OCI-LY3 (cell line): ENCODE measurements at regions not wholly inside any gene's neighbourhood (a gene's known extent, or its start where the extent isn't known, plus 50 kb on each side); places are given as distances from the start of the nearest gene placed in this dataset.
"Not testable (repeated sequence)": the region's sequence is repeated elsewhere in the genome, so short reads cannot be mapped to it uniquely, and the experiment has no call there.

Experiments
- H2AFZ ChIP-seq: fragments of 200-600, 300-600 bp; shearing (Covaris generic); 2 replicates; pipeline ENCODE4 v1.6.0; 2014; ENCODE audit warnings: antibody characterized with exemption, low read depth, low read length
- H3K27ac ChIP-seq: fragments of 200-600, 300-600 bp; sonication (generic); 2 replicates; pipeline ENCODE4 v1.5.1; 2014; ENCODE audit warnings: mild to moderate bottlenecking, low read length, moderate library complexity, mixed read lengths
- H3K27me3 ChIP-seq: fragments of 200-600, 300-600 bp; sonication (generic); 2 replicates; pipeline ENCODE4 v1.6.1; 2014; ENCODE audit warnings: low read depth, low read length, mixed read lengths
- H3K36me3 ChIP-seq: fragments of 200-600, 300-600 bp; sonication (generic); replicated peaks from 2 replicates; pipeline ENCODE3; 2014; ENCODE audit warnings: low read depth, low read length, mixed read lengths
- H3K4me1 ChIP-seq: fragments of 300-600, 200-600 bp; sonication (generic); 2 replicates; pipeline ENCODE4 v1.6.1; 2014; ENCODE audit warnings: low read length, mixed read lengths
- H3K4me2 ChIP-seq: fragments of 200-600, 300-600 bp; sonication (generic); 2 replicates; pipeline ENCODE4 v1.6.1; 2014; ENCODE audit warnings: low read length, mixed read lengths
- H3K4me3 ChIP-seq: fragments of 300-600, 200-600 bp; sonication (generic); 2 replicates; pipeline ENCODE4 v1.5.1; 2014; ENCODE audit warnings: antibody characterized with exemption, mild to moderate bottlenecking, low read length, moderate library complexity
- H3K79me2 ChIP-seq: fragments of 300-600, 200-600 bp; shearing (Covaris generic); 2 replicates; pipeline ENCODE4 v1.6.1; 2014; ENCODE audit warnings: mild to moderate bottlenecking, low read length, mixed read lengths
- H3K9ac ChIP-seq: fragments of 300-600, 200-600 bp; shearing (Covaris generic); 2 replicates; pipeline ENCODE4 v1.6.0; 2014; ENCODE audit warnings: mild to moderate bottlenecking, low read length, moderate library complexity
- H3K9me3 ChIP-seq: fragments of 200-600, 300-600 bp; shearing (Covaris generic); 2 replicates; pipeline ENCODE4 v1.6.1; 2014; ENCODE audit warnings: low read length, mixed read lengths; ENCODE audit not compliant: insufficient read depth
- H4K20me1 ChIP-seq: fragments of 200-600, 300-600 bp; sonication (generic); 2 replicates; pipeline ENCODE4 v1.6.1; 2016; ENCODE audit warnings: low read length, mixed read lengths; ENCODE audit not compliant: insufficient read depth
- CTCF ChIP-seq: fragments of 200-600, 300-600 bp; sonication (generic); IDR thresholded peaks from 2 replicates; pipeline ENCODE4 v1.5.1; 2014; ENCODE audit warnings: antibody characterized with exemption, low read length, low read depth
- EZH2phosphoT487 ChIP-seq: fragments of 200-600 bp; shearing (Covaris generic); IDR thresholded peaks from 2 replicates; pipeline ENCODE4 v1.6.1; 2018; ENCODE audit warnings: antibody characterized with exemption, mixed run types, low read depth

GRCh38 chr5:152477536-152477935 lies 72.5 kb upstream of the NMUR2 start:
- H3K36me3 ChIP-seq = no peaks in the 10 kb centered on the region
- H3K4me2 ChIP-seq = no peak overlapping the region
- H3K79me2 ChIP-seq = no peaks in the 10 kb centered on the region
- H4K20me1 ChIP-seq = no peaks in the 10 kb centered on the region
- TF ChIP-seq CTCF (no peak), EZH2phosphoT487 (no peak)
- no peak overlapping the region for H3K4me3 ChIP-seq
- no peak overlapping the region for H2AFZ ChIP-seq
- no peak overlapping the region for H3K9ac ChIP-seq
- H3K9me3 ChIP-seq = no peaks in the 10 kb centered on the region
- H3K27ac ChIP-seq = no peak overlapping the region
- no peaks in the 10 kb centered on the region for H3K27me3 ChIP-seq
- H3K4me1 ChIP-seq = no peaks in the 10 kb centered on the region

- not testable (repeated sequence) for H4K20me1 ChIP-seq, H3K9me3 ChIP-seq, H3K79me2 ChIP-seq, H3K27ac ChIP-seq, H3K27me3 ChIP-seq, H3K4me1 ChIP-seq, H3K36me3 ChIP-seq, H3K9ac ChIP-seq, H2AFZ ChIP-seq, H3K4me3 ChIP-seq, H3K4me2 ChIP-seq
These were observed 74.8 kb upstream of the NMUR2 start for GRCh38 chr5:152479866-152480265.

- not testable (repeated sequence) for H3K9ac ChIP-seq, H3K27me3 ChIP-seq, H3K9me3 ChIP-seq, H3K79me2 ChIP-seq, H2AFZ ChIP-seq, H3K27ac ChIP-seq, H3K4me1 ChIP-seq, H3K4me2 ChIP-seq, H3K36me3 ChIP-seq, H3K4me3 ChIP-seq, H4K20me1 ChIP-seq
These were observed 75.6 kb upstream of the NMUR2 start for GRCh38 chr5:152480677-152481076.

- no peak overlapping the region for H2AFZ ChIP-seq
- no peaks in the 10 kb centered on the region for H3K27me3 ChIP-seq
- H3K4me3 ChIP-seq = no peak overlapping the region
- no peaks in the 10 kb centered on the region for H3K4me1 ChIP-seq
- H3K79me2 ChIP-seq = no peaks in the 10 kb centered on the region
- no peak overlapping the region for H3K9ac ChIP-seq
- no peaks in the 10 kb centered on the region for H3K9me3 ChIP-seq
- no peak for TF ChIP-seq EZH2phosphoT487
- no peak for TF ChIP-seq CTCF
- no peaks in the 10 kb centered on the region for H4K20me1 ChIP-seq
- no peak overlapping the region for H3K4me2 ChIP-seq
- no peak overlapping the region for H3K27ac ChIP-seq
- no peaks in the 10 kb centered on the region for H3K36me3 ChIP-seq
These were observed 82.1 kb upstream of the NMUR2 start for GRCh38 chr5:152487130-152487529.

- Histone ChIP-seq H3K4me3 (no peak overlapping the region), H3K4me2 (no peak overlapping the region), H2AFZ (no peak overlapping the region), H4K20me1 (no peaks in the 10 kb centered on the region), H3K27ac (no peak overlapping the region), H3K36me3 (no peaks in the 10 kb centered on the region), H3K9ac (no peak overlapping the region), H3K27me3 (no peaks in the 10 kb centered on the region), H3K4me1 (no peaks in the 10 kb centered on the region), H3K79me2 (no peaks in the 10 kb centered on the region), H3K9me3 (no peaks in the 10 kb centered on the region)
- TF ChIP-seq CTCF (no peak), EZH2phosphoT487 (no peak)
These were observed 83.8 kb upstream of the NMUR2 start for GRCh38 chr5:152488869-152489268.
